NCI-H187 (cell line): ENCODE measurements at regions not wholly inside any gene's neighbourhood (a gene's known extent, or its start where the extent isn't known, plus 50 kb on each side); places are given as distances from the start of the nearest gene placed in this dataset.

Experiments used
- DNase-seq, 2 experiments: peaks; one replicate each; lab custom pipeline; 2025; lab: John Stamatoyannopoulos, UW

DNA sequence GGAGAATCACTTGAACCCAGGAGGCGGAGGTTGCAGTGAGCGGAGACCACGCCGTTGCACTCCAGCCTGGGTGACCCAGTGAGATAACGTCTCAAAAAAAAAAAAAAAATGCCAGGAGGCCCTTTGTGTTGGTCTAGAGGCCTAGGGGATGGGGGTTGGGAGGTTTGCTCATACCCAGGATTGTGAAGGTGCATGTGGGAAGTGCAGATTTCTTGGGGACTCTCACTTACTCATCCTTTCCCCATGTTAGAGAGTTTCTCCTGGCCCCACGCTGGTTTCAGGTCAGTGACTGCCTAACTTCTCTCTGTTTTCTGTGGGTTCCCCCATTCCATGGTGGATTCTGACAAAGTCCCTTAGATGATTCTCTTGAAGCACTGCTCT lies 471.5 kb upstream of the CNTNAP2 start:
- DNase-seq = no peak

DNA sequence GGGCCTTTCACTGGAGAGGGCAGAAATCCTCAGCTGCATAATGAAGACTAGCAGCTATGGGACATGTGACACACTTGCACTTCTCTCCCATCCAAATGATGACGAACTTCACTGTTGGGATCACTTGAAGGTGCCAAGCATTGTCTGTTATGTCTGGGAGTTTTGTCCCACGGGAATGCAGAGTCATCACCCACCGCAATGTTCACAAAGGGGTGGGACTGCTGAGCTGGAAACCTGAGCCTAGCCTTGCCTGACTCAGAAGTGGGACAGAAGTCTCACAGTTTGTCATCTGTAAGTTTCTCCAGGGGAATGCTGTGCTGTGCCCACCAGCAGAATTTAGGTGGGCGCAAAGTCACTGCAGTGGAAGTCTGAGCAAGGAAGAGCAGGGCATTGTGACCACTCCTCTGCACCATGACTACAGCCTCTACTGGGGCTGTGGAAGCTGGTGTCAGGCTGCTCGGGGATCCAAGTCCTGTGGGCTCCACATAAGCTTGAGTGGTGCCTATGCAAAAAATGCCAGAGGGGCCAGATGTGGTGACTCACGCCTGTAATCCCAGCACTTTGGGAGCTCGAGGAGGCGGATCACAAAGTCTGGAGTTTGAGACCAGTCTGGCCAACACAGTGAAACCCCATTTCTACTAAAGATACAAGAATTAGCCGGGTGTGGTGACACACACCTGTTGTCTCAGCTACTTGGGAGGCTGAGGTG lies 472.0 kb upstream of the CNTNAP2 start:
- DNase-seq = no peak

DNA sequence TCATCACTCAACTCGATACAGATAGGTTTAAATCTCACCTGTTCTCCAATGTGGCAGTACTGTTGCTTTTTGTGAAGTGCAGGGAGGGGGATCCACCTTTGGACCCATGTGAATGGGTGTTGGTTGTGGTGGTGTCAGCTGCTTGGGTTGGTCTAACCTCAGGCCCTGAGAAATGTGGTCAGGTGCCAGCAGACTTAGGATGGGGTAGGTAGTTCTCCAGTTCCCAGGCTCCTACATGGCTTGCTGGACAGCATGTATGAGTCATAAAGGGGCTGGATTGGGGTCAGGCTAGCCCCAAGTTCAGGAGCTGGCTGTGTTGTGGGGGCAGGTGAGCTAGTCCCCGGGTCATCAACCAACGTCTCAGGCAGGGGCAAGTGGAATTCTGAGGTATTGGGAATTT lies 472.6 kb upstream of the CNTNAP2 start:
- DNase-seq = no peak

DNA sequence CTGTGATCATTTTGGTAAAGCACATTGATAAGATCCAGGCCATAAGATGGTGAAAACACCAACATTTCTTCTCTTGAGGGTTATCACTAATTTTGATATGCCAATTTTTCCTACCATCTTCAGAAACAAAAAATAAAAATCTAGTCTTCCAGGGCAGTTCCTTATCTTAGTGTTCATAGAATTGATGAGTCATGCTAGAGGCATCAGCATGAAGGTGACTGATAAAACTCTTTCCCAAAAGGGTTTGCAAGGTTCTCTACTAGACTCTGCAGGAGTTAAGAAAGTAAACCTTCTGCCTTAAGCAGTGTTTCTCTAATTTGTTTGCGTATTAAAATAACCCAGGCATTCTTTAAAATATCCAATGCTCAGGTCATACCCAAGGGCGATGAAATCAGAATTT lies 483.1 kb upstream of the CNTNAP2 start:
- no peak for DNase-seq

DNA sequence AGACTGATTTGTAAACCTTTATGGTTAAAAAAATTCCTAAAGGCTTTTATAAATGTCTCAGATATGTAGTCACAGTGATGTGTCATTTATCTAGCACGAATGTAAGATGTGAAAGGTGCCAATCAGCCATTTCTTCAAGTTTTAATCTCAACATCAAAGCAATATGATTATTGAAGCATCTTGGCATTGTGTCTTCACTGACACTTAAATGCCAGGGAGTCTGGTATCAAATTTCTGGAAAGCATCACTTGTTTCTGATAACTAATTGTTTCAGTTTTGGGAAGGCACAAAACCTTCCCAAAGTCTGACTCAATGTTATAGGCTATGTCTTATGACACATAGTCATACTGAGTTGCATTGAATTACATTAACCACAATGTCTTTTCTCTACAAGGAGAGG lies 492.0 kb upstream of the CNTNAP2 start:
- no peak for DNase-seq

DNA sequence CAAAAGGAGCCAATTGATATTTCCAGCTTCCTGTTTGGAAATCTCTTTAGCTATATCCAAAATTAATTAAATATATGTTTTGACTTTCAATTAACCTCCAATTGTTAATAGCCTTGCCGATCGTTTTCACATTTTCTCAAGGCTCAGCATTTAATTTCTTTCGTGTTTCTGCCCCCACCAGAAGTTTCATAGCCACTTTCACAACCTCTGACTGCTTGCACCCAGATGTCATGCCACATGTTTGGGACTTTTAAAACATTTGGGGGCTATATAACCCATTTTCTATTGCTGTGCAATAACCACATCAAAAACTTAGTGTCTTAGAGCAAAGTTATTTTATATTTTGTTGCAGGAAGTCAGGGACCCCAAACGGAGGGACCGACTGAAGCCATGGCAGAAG lies 510.6 kb upstream of the CNTNAP2 start:
- DNase-seq = no peak

DNA sequence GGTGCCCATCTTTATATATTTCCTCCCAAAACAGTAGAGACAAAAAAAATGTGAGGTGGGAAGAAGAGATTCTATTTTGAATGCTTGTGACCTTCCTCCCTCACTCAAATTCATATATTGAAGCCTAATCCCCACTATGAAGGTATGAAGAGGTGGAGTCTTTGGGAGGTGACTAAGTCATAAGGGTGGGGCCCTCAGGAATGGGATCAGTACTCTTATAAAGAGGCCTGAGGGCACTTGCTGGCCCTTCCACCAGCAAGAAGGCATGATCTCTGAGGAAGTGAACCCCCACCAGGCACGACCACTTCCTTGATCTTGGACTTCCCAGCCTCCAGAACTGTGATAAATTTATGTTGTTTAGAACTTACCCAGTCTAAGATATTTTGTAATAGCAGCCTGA lies 517.2 kb upstream of the CNTNAP2 start:
- DNase-seq = no peak

DNA sequence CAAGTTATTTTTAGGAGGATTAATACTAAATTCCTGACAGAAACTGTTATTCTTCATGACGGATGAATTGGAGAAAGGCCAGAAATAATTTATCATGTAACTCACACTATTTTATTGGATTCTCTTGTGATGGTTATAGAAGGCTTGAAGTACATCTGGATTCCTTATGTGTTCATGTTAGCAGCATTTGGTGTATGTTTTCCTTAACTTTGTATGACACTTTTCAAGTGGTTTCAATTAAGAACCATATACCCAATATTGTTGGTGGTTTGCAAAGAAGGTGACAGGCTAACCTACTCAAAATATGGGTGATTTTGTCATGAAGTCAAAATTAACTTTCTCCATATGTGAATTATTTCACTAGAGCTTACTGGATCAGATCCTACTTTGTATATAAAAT lies 532.2 kb upstream of the CNTNAP2 start:
- no peak for DNase-seq

DNA sequence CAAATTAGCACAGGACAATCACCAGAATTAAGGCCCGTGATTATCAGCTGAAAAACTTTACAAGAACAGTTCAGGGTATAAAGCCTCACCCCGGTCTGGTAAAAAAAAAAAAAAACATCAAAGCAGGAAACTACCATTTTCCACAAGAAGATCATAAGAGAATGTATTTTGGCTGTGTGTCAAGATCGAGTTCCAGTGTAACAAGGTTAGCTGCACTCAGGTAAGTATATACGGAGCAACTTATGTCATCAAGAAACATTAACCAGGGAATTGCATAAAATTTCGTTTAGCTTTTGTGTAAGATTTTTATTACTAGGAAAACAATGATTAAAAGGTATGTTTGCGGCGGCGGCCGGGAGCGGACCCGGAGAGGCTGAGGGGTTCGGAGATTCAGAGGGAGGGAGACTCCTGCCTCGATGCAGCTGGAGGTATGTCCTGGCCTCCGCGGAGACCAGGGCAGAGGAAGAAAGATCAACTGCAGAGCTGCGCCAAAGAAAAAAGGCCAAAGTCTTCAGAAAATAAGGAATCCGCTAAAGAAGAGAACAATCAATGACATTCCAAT lies 533.8 kb upstream of the CNTNAP2 start:
- no peak for DNase-seq

DNA sequence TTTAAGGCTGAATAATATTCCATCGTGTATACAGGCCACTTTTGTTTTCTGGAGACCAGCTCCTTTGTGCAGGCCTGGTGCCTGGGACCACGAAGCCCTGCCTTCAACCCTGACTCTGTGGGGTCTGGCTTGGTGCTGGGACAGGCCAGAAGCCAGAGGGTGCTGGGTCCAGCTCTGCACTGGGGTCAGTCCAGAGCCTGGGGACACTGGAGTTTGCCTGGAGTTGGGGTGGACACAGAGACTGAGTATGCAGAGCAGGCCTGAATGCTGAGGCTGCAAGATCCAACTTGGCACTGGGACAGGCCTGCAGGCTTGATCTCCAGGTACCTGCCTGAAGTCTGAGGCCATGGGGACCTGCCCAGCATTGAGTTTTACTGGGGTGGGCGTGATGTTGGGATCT lies 558.8 kb upstream of the CNTNAP2 start:
- DNase-seq = no peak

DNA sequence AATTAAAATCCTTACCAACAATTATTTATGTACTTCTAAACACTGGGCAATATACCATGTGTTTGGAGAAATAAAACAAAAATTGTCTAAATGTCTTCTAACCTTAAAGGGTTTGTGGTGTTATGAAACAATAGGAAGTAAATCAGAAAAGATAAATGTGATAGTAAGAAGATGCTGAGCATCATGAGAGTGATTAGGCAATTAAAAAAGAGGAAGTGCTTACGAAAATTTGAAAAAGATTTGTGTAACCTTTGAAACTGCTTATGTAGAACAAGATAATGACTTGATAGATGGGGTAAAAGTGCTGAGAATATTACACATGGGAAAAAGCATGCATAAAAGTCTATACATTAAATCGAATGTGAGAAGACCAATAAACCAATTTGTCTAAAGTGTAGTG lies 573.4 kb upstream of the CNTNAP2 start:
- DNase-seq = no peak

DNA sequence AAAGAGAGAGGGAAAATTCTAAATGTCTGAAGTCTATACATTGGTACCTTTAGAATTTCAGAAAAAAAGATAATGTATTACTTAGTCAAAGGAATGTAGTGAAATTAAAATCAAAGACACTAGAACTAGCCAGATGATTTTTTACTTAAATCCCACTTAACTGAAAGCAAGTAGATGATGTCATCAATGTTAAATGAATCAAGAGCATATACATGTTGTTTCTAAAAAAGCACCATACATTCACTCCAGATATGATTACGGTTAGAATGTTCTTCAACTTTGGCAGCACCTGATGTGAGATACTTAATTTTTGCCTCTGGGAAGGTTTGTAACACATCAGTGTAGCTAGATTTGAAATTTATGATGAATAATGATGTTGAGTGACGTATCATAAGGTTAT lies 576.7 kb upstream of the CNTNAP2 start:
- DNase-seq = no peak

DNA sequence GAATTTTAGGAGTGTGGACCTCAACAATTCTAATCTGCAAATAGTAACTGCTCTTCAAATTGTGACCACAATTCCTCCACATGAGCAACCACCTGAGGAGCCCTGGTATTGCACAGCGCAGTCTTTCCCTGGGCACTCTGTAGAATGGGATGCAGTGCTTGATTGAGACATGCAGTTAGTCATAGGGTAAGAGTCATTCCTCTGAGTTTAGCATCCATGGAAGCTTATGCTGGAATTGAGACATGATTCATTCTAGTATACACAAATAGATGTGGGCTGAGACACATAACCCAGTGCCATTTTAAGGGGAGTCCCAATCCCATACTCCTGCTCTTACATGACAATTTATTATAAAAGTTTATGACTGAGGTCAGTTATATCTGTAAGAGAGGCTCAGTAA lies 582.3 kb upstream of the CNTNAP2 start:
- DNase-seq = no peak

DNA sequence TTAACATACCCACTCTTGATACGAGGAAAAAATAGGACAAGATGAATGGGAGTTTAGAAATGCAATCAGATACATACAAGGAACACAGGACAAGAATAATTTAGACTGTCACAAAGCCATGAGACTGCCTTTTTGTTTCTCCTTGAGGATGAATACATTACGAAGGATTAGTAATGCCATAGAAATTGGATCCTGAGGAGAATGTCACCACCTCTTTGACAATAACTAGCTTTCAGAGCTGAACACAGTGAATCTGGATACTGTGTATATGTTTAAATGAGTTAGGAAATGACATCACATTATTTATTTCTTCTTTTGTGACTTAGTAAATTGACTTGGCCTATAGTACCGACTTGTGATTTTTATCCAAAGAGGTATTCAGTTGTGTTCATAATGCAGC lies 596.3 kb upstream of the CNTNAP2 start:
- no peak for DNase-seq

DNA sequence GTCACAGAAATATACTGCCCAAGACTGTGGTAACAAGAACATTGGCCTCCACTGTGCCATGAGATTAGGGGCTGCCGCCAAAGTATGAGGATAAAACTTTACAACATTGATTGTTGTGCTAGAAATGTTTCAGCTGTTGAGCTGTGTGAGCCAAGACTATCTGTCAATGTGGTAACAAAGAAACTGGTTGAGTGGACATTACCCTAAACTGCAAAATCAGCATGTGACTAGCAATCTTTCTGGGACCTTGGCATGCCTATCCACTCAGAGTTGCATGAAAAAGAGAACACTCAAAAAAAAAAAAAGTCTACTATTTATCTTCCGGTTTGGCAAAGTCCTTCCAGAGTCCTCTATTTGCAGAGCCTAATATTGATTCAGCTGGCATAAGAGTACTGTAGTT lies 605.6 kb upstream of the CNTNAP2 start:
- DNase-seq = no peak

DNA sequence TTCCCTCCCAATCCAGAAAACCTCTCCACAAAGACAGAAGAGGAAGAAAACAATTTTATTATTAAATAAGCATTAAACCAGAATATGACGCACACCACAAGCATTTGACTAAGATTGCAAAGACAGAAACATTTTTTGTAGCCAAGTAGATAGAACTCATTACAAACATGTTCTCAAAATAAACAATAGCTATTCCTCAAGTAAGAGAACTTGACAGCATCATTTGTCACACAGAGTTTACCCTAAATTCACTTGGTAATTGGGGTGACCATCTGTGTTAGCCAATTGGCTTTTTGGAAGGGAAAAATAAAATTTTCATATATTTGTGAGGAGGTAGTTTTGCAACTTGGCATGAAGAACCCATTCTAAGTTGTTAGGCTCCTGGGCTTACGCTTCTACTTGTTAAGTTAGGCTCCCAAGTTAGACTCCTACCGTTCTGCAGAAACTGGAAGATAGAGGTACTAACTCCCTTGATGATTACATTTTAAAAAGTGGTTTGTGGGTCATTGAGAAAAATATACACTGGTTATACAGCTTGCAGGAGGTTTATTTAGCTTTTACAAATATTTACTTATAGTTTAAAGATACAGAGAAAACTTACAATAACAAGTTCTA lies 618.6 kb upstream of the CNTNAP2 start:
- DNase-seq = no peak

DNA sequence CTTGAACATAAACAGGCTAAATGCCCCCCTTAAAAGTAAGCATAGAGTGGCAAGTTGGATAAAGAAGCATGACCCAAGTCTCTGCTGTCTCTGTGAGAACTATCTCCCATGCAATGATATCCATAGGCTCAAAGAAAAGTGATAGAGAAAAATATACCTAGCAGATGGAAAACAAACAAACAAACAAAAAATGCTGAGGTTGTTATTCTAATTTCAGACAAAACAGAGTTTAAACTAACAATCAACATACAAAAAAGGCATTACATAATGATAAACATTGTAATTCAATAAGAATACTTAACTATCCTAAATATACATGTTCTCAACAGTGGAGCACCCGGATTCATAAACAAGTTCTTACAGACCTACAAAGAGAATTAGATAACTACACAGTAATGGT lies 626.2 kb upstream of the CNTNAP2 start:
- no peak for DNase-seq

DNA sequence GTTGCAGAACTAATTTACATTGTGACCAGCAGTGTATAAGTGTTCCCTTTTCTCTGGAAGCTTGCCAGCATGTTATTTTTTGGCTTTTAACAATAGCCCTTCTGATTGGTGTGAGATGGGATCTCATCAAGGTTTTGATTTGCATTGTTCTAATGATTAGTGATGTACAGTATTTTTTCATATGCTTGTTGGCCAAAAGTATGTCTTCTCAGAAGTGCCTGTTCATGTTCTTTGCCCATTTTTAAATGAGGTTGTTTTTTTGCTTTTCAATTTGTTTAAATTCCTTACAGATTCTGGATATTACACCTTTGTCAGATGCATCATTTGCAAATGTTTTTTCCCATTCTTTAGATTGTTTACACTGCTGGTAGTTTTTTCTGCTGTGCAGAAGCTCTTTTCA lies 627.0 kb upstream of the CNTNAP2 start:
- DNase-seq = no peak

DNA sequence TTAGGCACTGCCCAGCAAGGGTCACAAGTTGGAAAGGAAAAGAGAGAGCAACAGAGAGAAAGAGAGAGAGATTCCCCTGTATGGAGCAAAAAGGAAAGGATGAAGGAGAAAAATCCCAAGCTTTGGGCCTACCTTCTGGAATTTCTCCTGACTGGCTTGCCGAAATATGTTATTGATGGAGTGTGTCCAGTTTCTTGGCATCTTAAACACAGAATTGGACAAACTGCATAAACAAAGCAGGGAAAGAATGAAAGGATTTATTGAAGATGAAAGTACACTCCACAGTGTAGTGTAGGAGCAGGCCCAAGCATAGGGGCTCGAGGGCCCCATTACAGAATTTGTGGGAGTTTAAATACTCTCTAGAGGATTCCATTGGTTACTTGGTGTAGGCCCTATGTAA lies 627.8 kb upstream of the CNTNAP2 start:
- DNase-seq = no peak

DNA sequence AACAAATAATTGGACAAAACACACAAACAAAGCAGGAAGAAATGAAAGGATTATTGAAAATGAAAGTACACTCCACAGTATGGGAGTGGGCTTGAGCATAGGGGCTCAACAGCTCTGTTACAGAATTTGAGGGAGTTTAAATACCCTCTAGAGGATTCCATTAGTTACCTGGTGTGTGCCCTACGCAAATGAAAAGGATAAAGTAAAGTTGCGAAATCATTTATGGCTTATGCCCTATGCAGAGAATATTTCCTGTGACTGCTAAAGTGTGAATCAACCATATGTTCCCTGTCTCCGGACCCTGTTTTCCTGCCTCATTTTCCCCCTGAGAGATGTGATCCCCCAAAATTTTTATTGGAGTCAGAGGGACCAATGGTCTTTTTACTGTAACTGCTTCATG lies 634.6 kb upstream of the CNTNAP2 start:
- DNase-seq = no peak

DNA sequence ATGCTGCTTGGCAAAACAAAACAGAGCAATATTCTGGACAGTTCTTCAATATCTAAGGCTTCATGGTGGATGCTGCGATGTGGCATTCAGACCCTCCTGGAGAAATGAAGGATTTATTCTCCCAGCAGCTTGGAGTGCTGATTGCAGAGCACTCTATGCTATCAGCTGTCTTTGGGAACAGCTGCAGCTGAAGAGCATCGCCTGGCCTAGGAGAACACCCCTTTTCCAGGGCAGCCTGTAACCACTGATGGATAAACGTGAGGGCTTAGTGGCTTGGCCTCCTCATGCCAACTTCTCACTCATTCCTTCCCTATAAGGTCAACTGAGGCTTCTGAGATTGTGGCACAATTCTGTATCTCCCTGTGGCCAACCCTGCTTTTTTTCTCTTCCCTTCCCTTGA lies 638.1 kb upstream of the CNTNAP2 start:
- DNase-seq = no peak

DNA sequence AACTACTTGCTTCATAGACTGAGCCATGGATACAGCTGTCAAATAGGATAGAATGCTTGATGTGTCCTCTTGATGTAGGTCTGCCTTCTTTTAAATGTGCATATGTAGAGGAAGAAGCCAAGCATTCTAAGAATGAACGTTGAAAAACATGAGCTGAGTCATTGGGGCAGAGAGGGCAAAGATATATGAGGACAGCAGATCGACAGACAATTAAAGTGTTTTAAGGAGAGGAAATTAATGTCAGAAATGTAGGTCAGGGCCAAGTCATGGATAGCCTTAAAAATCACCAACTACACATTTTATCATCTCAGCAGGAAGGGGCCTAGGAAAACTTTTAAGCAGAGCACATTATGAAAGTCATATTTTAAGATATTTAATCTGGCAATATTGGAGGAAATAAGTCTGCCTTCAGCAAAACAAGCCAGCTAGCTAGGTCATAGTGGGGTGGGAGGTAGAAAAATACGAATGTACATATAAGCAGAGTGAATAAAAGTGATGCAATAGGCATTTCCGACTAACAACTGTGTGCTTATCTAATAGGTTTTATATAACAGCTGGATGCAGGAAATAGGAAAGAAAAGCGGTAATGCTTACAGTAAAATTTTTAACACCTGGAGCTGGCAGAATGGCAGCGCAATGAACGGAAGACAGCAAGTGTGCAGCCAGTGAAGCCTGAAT lies 638.3 kb upstream of the TPK1 start:
- DNase-seq = no peak

DNA sequence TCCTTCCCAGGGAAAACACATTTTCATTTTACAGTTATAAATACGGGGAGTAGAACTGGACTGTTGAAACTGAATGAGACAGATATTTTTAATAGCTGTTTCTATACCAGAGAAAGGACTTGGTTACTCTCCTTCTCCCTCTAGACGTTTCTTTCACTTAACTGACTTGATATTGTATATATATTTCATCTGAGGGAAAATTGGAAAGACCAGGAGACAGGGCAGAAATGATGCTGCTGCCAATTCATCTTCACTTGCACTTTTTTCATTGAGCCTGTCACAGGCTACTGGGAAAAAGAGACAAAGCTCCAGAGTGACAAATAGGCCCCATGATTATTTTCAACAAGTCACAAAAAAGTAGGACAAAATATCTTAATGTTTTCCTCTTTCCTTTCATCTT lies 636.0 kb upstream of the TPK1 start:
- no peak for DNase-seq
